IMR-90 (cell line): ENCODE measurements at regions not wholly inside any gene's neighbourhood (a gene's known extent, or its start where the extent isn't known, plus 50 kb on each side); places are given as distances from the start of the nearest gene placed in this dataset.

ENCODE experiments used
- ATAC-seq: fragments of 200-7000 bp; cut with Tn5 transposase; 2 replicates; pipeline ENCODE4 v1.9.1; 2020; ENCODE audit warnings: low read depth, mild to moderate bottlenecking, moderate library complexity
- BruUV-seq: library from RNA; stranded (reverse); fragments of 400-500 nt; replicated peaks from 2 replicates; lab custom pipeline; 2021; lab: Mats Ljungman, UMichigan
- CTCF ChIA-PET: fragments of 300-600 bp; formaldehyde crosslinking; extraction: SDS; loops from one replicate; lab custom pipeline; 2021; ENCODE audit warnings: antibody characterized with exemption; lab: Yijun Ruan, JAX
- POLR2A ChIA-PET: fragments of 300-600 bp; sonication (Branson Sonifier 250); formaldehyde crosslinking; loops from one replicate; lab custom pipeline; 2022; ENCODE audit warnings: antibody characterized with exemption; ENCODE audit not compliant: unreplicated experiment; lab: Charles Lee
- DNase-seq: peaks from one replicate; pipeline ENCODE4 v3.0.0; 2013
- H2AFZ ChIP-seq: replicated peaks from 2 replicates; pipeline ENCODE3; 2013; ENCODE audit warnings: low read length, mild to moderate bottlenecking; ENCODE audit not compliant: poor library complexity
- H2AK5ac ChIP-seq: 2 replicates; pipeline ENCODE4 v1.6.1; 2013; ENCODE audit warnings: low read depth, low read length, inconsistent platforms
- H2AK9ac ChIP-seq: replicated peaks from 2 replicates; pipeline ENCODE3; 2013; ENCODE audit warnings: mild to moderate bottlenecking, low read depth, low read length, moderate library complexity; ENCODE audit not compliant: poor library complexity
- H2BK120ac ChIP-seq: 2 replicates; pipeline ENCODE4 v1.6.1; 2013; ENCODE audit warnings: low read depth, low read length, inconsistent platforms
- H2BK15ac ChIP-seq: 3 replicates; pipeline ENCODE4 v1.6.1; 2013; ENCODE audit warnings: low read depth, low read length, inconsistent platforms
- H2BK20ac ChIP-seq: 2 replicates; pipeline ENCODE4 v1.6.1; 2013; ENCODE audit warnings: low read depth, mild to moderate bottlenecking, inconsistent platforms, low read length, moderate library complexity
- H2BK5ac ChIP-seq: 2 replicates; pipeline ENCODE4 v1.6.1; 2013; ENCODE audit warnings: mild to moderate bottlenecking, low read depth, low read length, inconsistent platforms; ENCODE audit not compliant: poor library complexity, severe bottlenecking
- H3K14ac ChIP-seq: replicated peaks from 2 replicates; pipeline ENCODE4 v1.6.1; 2013; ENCODE audit warnings: low read depth, low read length, inconsistent platforms
- H3K18ac ChIP-seq: 2 replicates; pipeline ENCODE4 v1.6.1; 2013; ENCODE audit warnings: low read depth, low read length, control low read depth
- H3K23ac ChIP-seq: 2 replicates; pipeline ENCODE4 v1.6.1; 2013; ENCODE audit warnings: low read depth, low read length, inconsistent platforms
- H3K27ac ChIP-seq: 2 replicates; pipeline ENCODE4 v1.5.1; 2013; ENCODE audit warnings: mild to moderate bottlenecking, control low read depth, low read length; ENCODE audit not compliant: insufficient read depth
- H3K27me3 ChIP-seq: 2 replicates; pipeline ENCODE4 v1.6.1; 2013; ENCODE audit warnings: low read length; ENCODE audit not compliant: control insufficient read depth, insufficient read depth
- H3K36me3 ChIP-seq: 2 replicates; pipeline ENCODE4 v1.6.1; 2013; ENCODE audit warnings: low read length, mixed read lengths; ENCODE audit not compliant: control insufficient read depth, insufficient read depth
- H3K4ac ChIP-seq: 2 replicates; pipeline ENCODE4 v1.6.1; 2013; ENCODE audit warnings: low read depth, low read length, inconsistent platforms
- H3K4me1 ChIP-seq: 2 replicates; pipeline ENCODE4 v1.6.1; 2013; ENCODE audit warnings: low read length, mixed read lengths; ENCODE audit not compliant: control insufficient read depth, insufficient read depth
- H3K4me2 ChIP-seq: 2 replicates; pipeline ENCODE4 v1.6.1; 2013; ENCODE audit warnings: low read depth, mild to moderate bottlenecking, control low read depth, low read length, moderate library complexity
- H3K4me3 ChIP-seq: 2 replicates; pipeline ENCODE4 v1.5.1; 2013; ENCODE audit warnings: low read depth, mild to moderate bottlenecking, control low read depth, low read length, moderate library complexity; ENCODE audit not compliant: insufficient read depth
- H3K56ac ChIP-seq: 2 replicates; pipeline ENCODE4 v1.6.1; 2013; ENCODE audit warnings: low read length, inconsistent platforms; ENCODE audit not compliant: insufficient read depth; ENCODE audit errors: extremely low read depth
- H3K79me1 ChIP-seq, 2 experiments: 2 replicates each; pipeline ENCODE4 v1.6.1; 2013; ENCODE audit warnings: low read length in 2 of 2, inconsistent platforms in 1 of 2, low read depth in 1 of 2
- H3K9ac ChIP-seq: 2 replicates; pipeline ENCODE4 v1.6.1; 2013; ENCODE audit warnings: low read depth, low read length, control low read depth
- H3K9me1 ChIP-seq: 2 replicates; pipeline ENCODE4 v1.6.1; 2013; ENCODE audit warnings: low read length, inconsistent platforms; ENCODE audit not compliant: insufficient read depth
- H3K9me3 ChIP-seq: 2 replicates; pipeline ENCODE4 v1.6.1; 2013; ENCODE audit warnings: low read length; ENCODE audit not compliant: control insufficient read depth, insufficient read depth
- H4K20me1 ChIP-seq: 2 replicates; pipeline ENCODE4 v1.6.1; 2013; ENCODE audit warnings: low read length, inconsistent platforms; ENCODE audit not compliant: insufficient read depth
- H4K5ac ChIP-seq: 2 replicates; pipeline ENCODE4 v1.6.1; 2013; ENCODE audit warnings: mild to moderate bottlenecking, low read depth, low read length, control low read depth
- H4K8ac ChIP-seq, 2 experiments: 2 replicates each; pipeline ENCODE4 v1.6.1; 2013; ENCODE audit warnings: low read depth in 2 of 2, low read length in 2 of 2, control low read depth in 1 of 2, inconsistent platforms in 1 of 2
- H4K91ac ChIP-seq: 2 replicates; pipeline ENCODE4 v1.6.1; 2013; ENCODE audit warnings: low read depth, low read length, inconsistent platforms; ENCODE audit not compliant: insufficient read depth
- FOS ChIP-seq: fragments of 150-350 bp; IDR thresholded peaks from 2 replicates; pipeline ENCODE4 v1.6.1; 2016; ENCODE audit warnings: low read depth, low read length
- MAZ ChIP-seq: IDR thresholded peaks from 2 replicates; pipeline ENCODE4 v1.6.1; 2012; ENCODE audit warnings: low read depth, mild to moderate bottlenecking, low read length, improper control_type of control experiment, moderate library complexity, borderline replicate concordance
- MXI1 ChIP-seq: IDR thresholded peaks from 2 replicates; pipeline ENCODE4 v1.6.1; 2012; ENCODE audit warnings: low read depth, mild to moderate bottlenecking, low read length, moderate library complexity, borderline replicate concordance
- NFE2L2 ChIP-seq: fragments of 150-350 bp; IDR thresholded peaks from 2 replicates; pipeline ENCODE4 v1.6.1; 2016; ENCODE audit warnings: low read depth, mild to moderate bottlenecking, low read length
- RFX5 ChIP-seq: IDR thresholded peaks from 2 replicates; pipeline ENCODE4 v1.8.0; 2012; ENCODE audit warnings: low read depth, mild to moderate bottlenecking, low read length, moderate library complexity
- WGBS, 2 experiments: methylation state at CpG; one replicate each; pipeline versions ENCODE4 v1.1.5 to v1.1.7; 2013; ENCODE audit warnings: missing lambda C conversion rate in 2 of 2; ENCODE audit not compliant: insufficient read length in 1 of 2; ENCODE audit errors: extremely low coverage in 2 of 2; 5-methylcytosine and 5-hydroxymethylcytosine counted together
- dilution Hi-C: fragments of 300-500 bp; cut with HindIII; formaldehyde crosslinking; loops from one replicate; pipeline ENCODE4 v1.14.3; 2018; ENCODE audit warnings: low sequenced_read_pairs; ENCODE audit not compliant: unreplicated experiment
- in situ Hi-C: fragments of 300-500 bp; cut with MboI; formaldehyde crosslinking; loops from 3 replicates; pipeline ENCODE4 v1.14.3; 2019; ENCODE audit warnings: low sequenced_read_pairs, inconsistent platforms, mixed read lengths
- intact Hi-C: fragments of 100-400 bp; cut with micrococcal nuclease; formaldehyde crosslinking; loops from 2 replicates; pipeline ENCODE4 v1.10.0; 2022
- TF ChIP-seq, protein P1 (sequence below): fragments of 150-350 bp; IDR thresholded peaks from 2 replicates; pipeline ENCODE4 v1.6.1; 2017; ENCODE audit warnings: mild to moderate bottlenecking, antibody characterized with exemption, low read length, low read depth
- TF ChIP-seq, protein P2 (sequence below): fragments of 150-350 bp; IDR thresholded peaks from 2 replicates; pipeline ENCODE4 v1.6.1; 2016; ENCODE audit warnings: low read depth, mild to moderate bottlenecking, low read length, moderate library complexity, borderline replicate concordance

DNA sequence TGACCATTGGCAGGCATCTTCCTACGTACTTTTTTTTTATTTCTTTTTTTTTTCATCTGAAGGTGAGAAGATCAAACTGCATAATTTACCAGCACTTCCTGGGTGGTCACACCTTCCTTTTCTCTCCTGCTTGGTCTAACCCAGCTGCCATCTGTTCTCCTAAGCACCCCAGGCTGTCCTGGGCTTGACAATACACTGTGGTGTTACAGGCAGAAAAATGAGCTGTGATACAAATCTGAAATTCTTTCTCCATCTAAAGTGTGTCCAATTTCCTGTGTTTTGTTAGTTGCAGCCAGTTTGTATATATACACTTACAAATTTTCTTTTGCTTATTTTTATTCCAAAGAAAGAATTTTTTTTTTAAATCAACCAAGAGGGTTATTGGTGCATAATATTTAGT, 786.0 kb upstream of the ZEB2 start:
- no peak overlapping the region for H3K9ac ChIP-seq
- TF ChIP-seq MAZ = no peak
- TF ChIP-seq, protein P1, sequence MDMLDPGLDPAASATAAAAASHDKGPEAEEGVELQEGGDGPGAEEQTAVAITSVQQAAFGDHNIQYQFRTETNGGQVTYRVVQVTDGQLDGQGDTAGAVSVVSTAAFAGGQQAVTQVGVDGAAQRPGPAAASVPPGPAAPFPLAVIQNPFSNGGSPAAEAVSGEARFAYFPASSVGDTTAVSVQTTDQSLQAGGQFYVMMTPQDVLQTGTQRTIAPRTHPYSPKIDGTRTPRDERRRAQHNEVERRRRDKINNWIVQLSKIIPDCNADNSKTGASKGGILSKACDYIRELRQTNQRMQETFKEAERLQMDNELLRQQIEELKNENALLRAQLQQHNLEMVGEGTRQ = no peak
- no peak for TF ChIP-seq MXI1
- no peak for TF ChIP-seq RFX5
- no peak for TF ChIP-seq NFE2L2
- no peak for TF ChIP-seq FOS
- TF ChIP-seq, protein P2, sequence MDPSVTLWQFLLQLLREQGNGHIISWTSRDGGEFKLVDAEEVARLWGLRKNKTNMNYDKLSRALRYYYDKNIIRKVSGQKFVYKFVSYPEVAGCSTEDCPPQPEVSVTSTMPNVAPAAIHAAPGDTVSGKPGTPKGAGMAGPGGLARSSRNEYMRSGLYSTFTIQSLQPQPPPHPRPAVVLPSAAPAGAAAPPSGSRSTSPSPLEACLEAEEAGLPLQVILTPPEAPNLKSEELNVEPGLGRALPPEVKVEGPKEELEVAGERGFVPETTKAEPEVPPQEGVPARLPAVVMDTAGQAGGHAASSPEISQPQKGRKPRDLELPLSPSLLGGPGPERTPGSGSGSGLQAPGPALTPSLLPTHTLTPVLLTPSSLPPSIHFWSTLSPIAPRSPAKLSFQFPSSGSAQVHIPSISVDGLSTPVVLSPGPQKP = no peak
- H2AFZ ChIP-seq = no peak overlapping the region
- H3K9me3 ChIP-seq = no peaks in the 10 kb centered on the region
- H4K20me1 ChIP-seq = no peaks in the 10 kb centered on the region
- ATAC-seq (no peak), DNase-seq (no peak)
- H2AK9ac ChIP-seq = no peak overlapping the region
- H2BK5ac ChIP-seq = no peak overlapping the region
- H3K4ac ChIP-seq = no peak overlapping the region
- no peaks in the 10 kb centered on the region for H3K36me3 ChIP-seq
- H3K9me1 ChIP-seq = no peaks in the 10 kb centered on the region
- ChIA-PET POLR2A (no interaction called here), CTCF (interaction anchor here (0.6 kb wide), 2 partner anchors 202 to 273 kb away, joined by 4 to 5 read pairs; no protein-coding TSS in a partner anchor)
- intact Hi-C loops = no loop called here
- H3K27me3 ChIP-seq = no peaks in the 10 kb centered on the region
- no peak overlapping the region for H3K4me3 ChIP-seq
- WGBS, 2 experiments = no CpG with 5 or more reads among the region's 1 CpG
- no peak overlapping the region for H4K91ac ChIP-seq
- H2BK20ac ChIP-seq = no peak overlapping the region
- H2AK5ac ChIP-seq = no peak overlapping the region
- H3K18ac ChIP-seq = no peak overlapping the region
- H3K4me1 ChIP-seq = no peaks in the 10 kb centered on the region; the same call in 1 of the 2 replicates
- H4K8ac ChIP-seq = no peak overlapping the region
- H3K27ac ChIP-seq = no peak overlapping the region
- no TSS peak for BruUV-seq
- no peaks in the 10 kb centered on the region for H3K79me1 ChIP-seq
- no peak overlapping the region for H2BK15ac ChIP-seq
- no peak overlapping the region for H2BK120ac ChIP-seq
- H3K14ac ChIP-seq = no peak overlapping the region
- H3K4me2 ChIP-seq = no peak overlapping the region
- no peak overlapping the region for H3K56ac ChIP-seq
- H4K5ac ChIP-seq = no peak overlapping the region
- dilution Hi-C loops = no loop called here
- in situ Hi-C loops = no loop called here
- H3K23ac ChIP-seq = no peak overlapping the region
